ENCODE measurements at regions not wholly inside any gene's neighbourhood (a gene's known extent, or its start where the extent isn't known, plus 50 kb on each side); places are given as distances from the start of the nearest gene placed in this dataset.

DNA sequence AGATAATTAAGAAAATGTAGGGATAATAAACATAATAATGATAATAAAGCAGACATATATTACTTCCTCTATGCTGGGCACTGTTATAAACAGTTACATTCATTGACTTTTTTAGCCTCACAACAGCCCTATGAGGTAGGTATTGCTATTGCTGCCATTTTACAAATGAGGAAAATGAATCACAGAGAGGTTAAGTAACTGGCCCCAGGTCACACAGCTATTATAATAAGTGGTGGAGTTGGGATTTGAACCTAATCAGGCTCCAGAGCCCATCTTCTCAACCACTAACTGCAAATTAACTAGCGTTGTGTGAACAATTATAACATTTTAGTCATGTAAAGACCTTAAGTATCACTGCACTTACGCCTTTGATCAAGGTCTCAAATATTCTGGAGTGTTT is 62.5 kb upstream of the PIK3CG start:
- TF ChIP-seq, protein P1, sequence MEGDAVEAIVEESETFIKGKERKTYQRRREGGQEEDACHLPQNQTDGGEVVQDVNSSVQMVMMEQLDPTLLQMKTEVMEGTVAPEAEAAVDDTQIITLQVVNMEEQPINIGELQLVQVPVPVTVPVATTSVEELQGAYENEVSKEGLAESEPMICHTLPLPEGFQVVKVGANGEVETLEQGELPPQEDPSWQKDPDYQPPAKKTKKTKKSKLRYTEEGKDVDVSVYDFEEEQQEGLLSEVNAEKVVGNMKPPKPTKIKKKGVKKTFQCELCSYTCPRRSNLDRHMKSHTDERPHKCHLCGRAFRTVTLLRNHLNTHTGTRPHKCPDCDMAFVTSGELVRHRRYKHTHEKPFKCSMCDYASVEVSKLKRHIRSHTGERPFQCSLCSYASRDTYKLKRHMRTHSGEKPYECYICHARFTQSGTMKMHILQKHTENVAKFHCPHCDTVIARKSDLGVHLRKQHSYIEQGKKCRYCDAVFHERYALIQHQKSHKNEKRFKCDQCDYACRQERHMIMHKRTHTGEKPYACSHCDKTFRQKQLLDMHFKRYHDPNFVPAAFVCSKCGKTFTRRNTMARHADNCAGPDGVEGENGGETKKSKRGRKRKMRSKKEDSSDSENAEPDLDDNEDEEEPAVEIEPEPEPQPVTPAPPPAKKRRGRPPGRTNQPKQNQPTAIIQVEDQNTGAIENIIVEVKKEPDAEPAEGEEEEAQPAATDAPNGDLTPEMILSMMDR (conservative IDR thresholded peaks at IDR 0.05; ENCODE audit: low read depth, low read length), result no peak
- TF ChIP-seq EZH2 (IDR thresholded peaks at IDR 0.05; ENCODE audit: low read length, unreplicated experiment) (no peak), EZH2phosphoT487 (IDR thresholded peaks at IDR 0.05; ENCODE audit: borderline replicate concordance, low read length) (no peak)
